MCF 10A (cell line): ENCODE measurements at regions not wholly inside any gene's neighbourhood (a gene's known extent, or its start where the extent isn't known, plus 50 kb on each side); places are given as distances from the start of the nearest gene placed in this dataset.

Experiments used
- BruUV-seq: library from RNA; stranded (reverse); fragments of 400-500 nt; replicated peaks from 2 replicates; lab custom pipeline; 2021; lab: Mats Ljungman, UMichigan
- CTCF ChIA-PET: fragments of 300-600 bp; sonication (Branson Sonifier 250); formaldehyde crosslinking; extraction: SDS; loops from one replicate; lab custom pipeline; 2021; ENCODE audit warnings: antibody characterized with exemption, inconsistent platforms; lab: Yijun Ruan, JAX
- POLR2A ChIA-PET: fragments of 300-600, 350-650 bp; sonication (Branson Sonifier 250); formaldehyde crosslinking; extraction: SDS; loops from one replicate; lab custom pipeline; 2020; ENCODE audit warnings: antibody characterized with exemption, inconsistent platforms; lab: Yijun Ruan, JAX
- DNase-seq: peaks from one replicate; pipeline ENCODE4 v3.0.0-alpha.2; 2018; ENCODE audit not compliant: unreplicated experiment
- H3K27ac Mint-ChIP-seq: one replicate; pipeline ENCODE4 v1.8.0; 2022; ENCODE audit warnings: mild to moderate bottlenecking, low read depth, mixed read lengths; ENCODE audit not compliant: unreplicated experiment
- H3K27me3 Mint-ChIP-seq: one replicate; pipeline ENCODE4 v1.8.0; 2022; ENCODE audit warnings: mixed read lengths; ENCODE audit not compliant: insufficient read depth, unreplicated experiment
- H3K36me3 Mint-ChIP-seq: one replicate; pipeline ENCODE4 v1.8.0; 2022; ENCODE audit warnings: mild to moderate bottlenecking, moderate library complexity, mixed read lengths; ENCODE audit not compliant: insufficient read depth, unreplicated experiment
- H3K4me1 Mint-ChIP-seq: one replicate; pipeline ENCODE4 v1.8.0; 2022; ENCODE audit warnings: mixed read lengths; ENCODE audit not compliant: insufficient read depth, unreplicated experiment
- H3K4me3 Mint-ChIP-seq: one replicate; pipeline ENCODE4 v1.8.0; 2022; ENCODE audit warnings: mild to moderate bottlenecking, moderate library complexity, mixed read lengths; ENCODE audit not compliant: unreplicated experiment
- H3K9me3 Mint-ChIP-seq: one replicate; pipeline ENCODE4 v1.8.0; 2022; ENCODE audit warnings: mixed read lengths; ENCODE audit not compliant: unreplicated experiment
- CTCF ChIP-seq: fragments of 200-600 bp; IDR thresholded peaks from one replicate; pipeline ENCODE4 v1.8.0; 2022; ENCODE audit warnings: antibody characterized with exemption, mild to moderate bottlenecking; ENCODE audit not compliant: unreplicated experiment
- intact Hi-C: fragments of 100-400 bp; cut with micrococcal nuclease; formaldehyde crosslinking; loops from 2 replicates; pipeline ENCODE4 v1.14.1; 2022

GRCh38 chr14:104343690-104344640, 205.6 kb downstream of the KIF26A start:
- intact Hi-C loops, result no loop called here
- peaks cover 5% of the 10 kb centered on the region for H3K4me1 Mint-ChIP-seq
- peaks cover 7% of the 10 kb centered on the region for H3K9me3 Mint-ChIP-seq
- no peaks in the 10 kb centered on the region for H3K36me3 Mint-ChIP-seq
- no peak overlapping the region for H3K4me3 Mint-ChIP-seq
- no TSS peak for BruUV-seq
- no peak for DNase-seq
- POLR2A ChIA-PET, result no interaction called here
- CTCF ChIA-PET, result interaction anchor here (0.5 to 0.6 kb wide), 2 partner anchors 47 to 125 kb away, joined by 3 read pairs; no protein-coding TSS in a partner anchor
- H3K27me3 Mint-ChIP-seq, result peaks cover 80% of the 10 kb centered on the region
- TF ChIP-seq CTCF, result no peak
- no peak overlapping the region for H3K27ac Mint-ChIP-seq

- intact Hi-C loops, result no loop called here
- Mint-ChIP-seq H3K4me1 (peaks cover 5% of the 10 kb centered on the region), H3K4me3 (no peak overlapping the region), H3K27me3 (peaks cover 80% of the 10 kb centered on the region), H3K27ac (no peak overlapping the region), H3K36me3 (no peaks in the 10 kb centered on the region), H3K9me3 (peaks cover 7% of the 10 kb centered on the region)
- ChIA-PET CTCF (no interaction called here), POLR2A (no interaction called here)
- BruUV-seq, result no TSS peak
- no peak for DNase-seq
- no peak for TF ChIP-seq CTCF
These were observed 206.6 kb downstream of the KIF26A start for GRCh38 chr14:104344818-104345620.

GRCh38 chr14:104345621-104346462, 207.5 kb downstream of the KIF26A start:
- POLR2A ChIA-PET, result interaction anchor here (0.5 to 0.7 kb wide), 2 partner anchors 46 to 62 kb away, joined by 3 read pairs; no protein-coding TSS in a partner anchor
- Mint-ChIP-seq H3K27me3 (peaks cover 72% of the 10 kb centered on the region), H3K27ac (no peak overlapping the region), H3K36me3 (no peaks in the 10 kb centered on the region), H3K4me1 (peaks cover 5% of the 10 kb centered on the region), H3K4me3 (no peak overlapping the region), H3K9me3 (peaks cover 7% of the 10 kb centered on the region)
- BruUV-seq, result no TSS peak
- intact Hi-C loops, result no loop called here
- peak; percentile 5 for DNase-seq
- CTCF ChIA-PET, result interaction anchor here (0.7 to 1.2 kb wide), 2 partner anchors 14 to 93 kb away, joined by 3 read pairs; no protein-coding TSS in a partner anchor
- no peak for TF ChIP-seq CTCF
